BLaER1 treated with 17β-estradiol and CSF1 and Interleukin-3, amounts not matched to agents 10 nM and 100 nM (cell line): ENCODE measurements at regions not wholly inside any gene's neighbourhood (a gene's known extent, or its start where the extent isn't known, plus 50 kb on each side); places are given as distances from the start of the nearest gene placed in this dataset.
"Not testable (repeated sequence)": the region's sequence is repeated elsewhere in the genome, so short reads cannot be mapped to it uniquely, and the experiment has no call there.

ENCODE experiments used
- H3K27ac ChIP-seq, 11 experiments: shearing (Covaris generic); formaldehyde crosslinking; 2 replicates each; pipeline ENCODE4 v1.8.1; 2022
- H3K27me3 ChIP-seq, 11 experiments: shearing (Covaris generic); formaldehyde crosslinking; 2 replicates each; pipeline ENCODE4 v1.8.1; 2022
- H3K36me3 ChIP-seq, 11 experiments: shearing (Covaris generic); formaldehyde crosslinking; 2 replicates each; pipeline ENCODE4 v1.8.1; 2022
- H3K4me1 ChIP-seq, 10 experiments: shearing (Covaris generic); formaldehyde crosslinking; 2 replicates each; pipeline ENCODE4 v1.8.1; 2022
- H3K4me2 ChIP-seq, 11 experiments: shearing (Covaris generic); formaldehyde crosslinking; 2 replicates each; pipeline ENCODE4 v1.8.1; 2022
- H3K4me3 ChIP-seq, 10 experiments: shearing (Covaris generic); formaldehyde crosslinking; 2 replicates each; pipeline ENCODE4 v1.8.1; 2022
- H3K9ac ChIP-seq, 11 experiments: shearing (Covaris generic); formaldehyde crosslinking; 2 replicates each; pipeline ENCODE4 v1.8.1; 2022
- H3K9me3 ChIP-seq, 11 experiments: shearing (Covaris generic); formaldehyde crosslinking; replicated peaks in 1 of 11; 2 replicates each; pipeline ENCODE4 v1.8.1; 2022
- H4K20me1 ChIP-seq, 11 experiments: shearing (Covaris generic); formaldehyde crosslinking; 2 replicates each; pipeline ENCODE4 v1.8.1; 2022
- Cebpa-rat ChIP-seq, 11 experiments: shearing (Covaris generic); IDR thresholded peaks; 2 replicates each; pipeline ENCODE4 v1.8.1; 2022

- no peak for TF ChIP-seq Cebpa-rat (IDR thresholded peaks at IDR 0.05)
- H3K27ac ChIP-seq: no peak overlapping the region
- peaks cover 0 to 21% (median 2%) of the 10 kb centered on the region in 10 experiments; a peak in 7 of 20 replicates for H3K4me1 ChIP-seq
- no peaks in the 10 kb centered on the region for H3K36me3 ChIP-seq
- peaks cover 13 to 41% (median 22%) of the 10 kb centered on the region in 11 experiments; a peak in 19 of 22 replicates for H3K9me3 ChIP-seq
- 0 out of 22 replicates have a peak overlapping the region, but pooled peaks of 1 of the 11 experiments have one; percentile 69 for H3K4me2 ChIP-seq
- no peak overlapping the region for H3K4me3 ChIP-seq
- no peaks in the 10 kb centered on the region; a peak in 1 of 22 replicates for H4K20me1 ChIP-seq
- H3K9ac ChIP-seq: no peak overlapping the region
- H3K27me3 ChIP-seq: no peaks in the 10 kb centered on the region
Observed at GRCh38 chr9:113719919-113720318, 156.2 kb upstream of the ZNF618 start.

GRCh38 chr9:113720495-113720894 lies 155.6 kb upstream of the ZNF618 start:
- H3K4me2 ChIP-seq: peak overlapping the region in 4 of 11 experiments; percentile 3 to 69 (median 38); a peak in 6 of 22 replicates
- peaks cover 13 to 36% (median 21%) of the 10 kb centered on the region in 11 experiments; a peak in 19 of 22 replicates for H3K9me3 ChIP-seq
- no peak for TF ChIP-seq Cebpa-rat (IDR thresholded peaks at IDR 0.05)
- H3K4me1 ChIP-seq: peaks cover 0 to 21% (median 2%) of the 10 kb centered on the region in 10 experiments; a peak in 7 of 20 replicates
- H3K36me3 ChIP-seq: no peaks in the 10 kb centered on the region
- no peak overlapping the region for H3K4me3 ChIP-seq
- no peak overlapping the region for H3K27ac ChIP-seq
- no peak overlapping the region for H3K9ac ChIP-seq
- H4K20me1 ChIP-seq: no peaks in the 10 kb centered on the region
- no peaks in the 10 kb centered on the region for H3K27me3 ChIP-seq

DNA sequence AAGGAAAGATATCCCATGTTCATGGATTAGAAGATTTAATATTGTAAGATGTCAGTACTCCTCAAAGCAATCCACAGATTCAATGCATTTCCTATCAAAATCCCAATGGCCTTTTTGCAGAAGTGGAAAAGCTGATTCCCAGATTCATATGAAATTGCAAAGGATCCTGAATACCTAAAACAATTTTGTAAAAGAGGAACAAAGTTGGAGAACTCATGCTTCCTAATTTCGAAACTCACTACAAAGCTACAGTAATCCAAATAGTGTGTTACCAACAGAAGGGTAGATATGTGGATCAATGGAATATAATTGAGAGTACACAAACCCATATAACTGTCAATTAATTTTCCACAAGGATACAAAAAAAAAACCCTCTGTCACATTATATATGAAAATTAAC lies 154.3 kb upstream of the ZNF618 start:
- no peak overlapping the region for H3K27ac ChIP-seq
- H3K9me3 ChIP-seq: peaks cover 1 to 22% (median 8%) of the 10 kb centered on the region in 11 experiments; a peak in 14 of 22 replicates
- H4K20me1 ChIP-seq: no peaks in the 10 kb centered on the region
- no peak overlapping the region for H3K4me2 ChIP-seq
- no peaks in the 10 kb centered on the region for H3K27me3 ChIP-seq
- H3K4me1 ChIP-seq: peaks cover 0 to 21% (median 2%) of the 10 kb centered on the region in 10 experiments; a peak in 7 of 20 replicates
- H3K4me3 ChIP-seq: no peak overlapping the region
- H3K9ac ChIP-seq: no peak overlapping the region
- no peak for TF ChIP-seq Cebpa-rat (IDR thresholded peaks at IDR 0.05)
- H3K36me3 ChIP-seq: no peaks in the 10 kb centered on the region

GRCh38 chr9:113724202-113724601 lies 151.9 kb upstream of the ZNF618 start:
- H3K36me3 ChIP-seq: no peaks in the 10 kb centered on the region
- no peak overlapping the region for H3K4me2 ChIP-seq
- no peak overlapping the region for H3K4me3 ChIP-seq
- peaks cover 9 to 27% (median 18%) of the 10 kb centered on the region in 11 experiments for H3K9me3 ChIP-seq
- no peak for TF ChIP-seq Cebpa-rat (IDR thresholded peaks at IDR 0.05)
- H3K27ac ChIP-seq: no peak overlapping the region
- H4K20me1 ChIP-seq: no peaks in the 10 kb centered on the region
- H3K27me3 ChIP-seq: no peaks in the 10 kb centered on the region
- H3K9ac ChIP-seq: no peak overlapping the region
- peaks cover 0 to 21% (median 0%) of the 10 kb centered on the region in 10 experiments; a peak in 7 of 20 replicates for H3K4me1 ChIP-seq

GRCh38 chr9:113728989-113729388 lies 147.1 kb upstream of the ZNF618 start:
- no peak overlapping the region for H3K4me3 ChIP-seq
- H3K27me3 ChIP-seq: no peaks in the 10 kb centered on the region
- H3K9me3 ChIP-seq: peaks cover 39 to 56% (median 47%) of the 10 kb centered on the region in 11 experiments
- no peaks in the 10 kb centered on the region for H4K20me1 ChIP-seq
- H3K4me2 ChIP-seq: no peak overlapping the region
- H3K4me1 ChIP-seq: no peaks in the 10 kb centered on the region
- TF ChIP-seq Cebpa-rat (IDR thresholded peaks at IDR 0.05): no peak
- H3K9ac ChIP-seq: no peak overlapping the region
- H3K27ac ChIP-seq: no peak overlapping the region
- no peaks in the 10 kb centered on the region for H3K36me3 ChIP-seq

DNA sequence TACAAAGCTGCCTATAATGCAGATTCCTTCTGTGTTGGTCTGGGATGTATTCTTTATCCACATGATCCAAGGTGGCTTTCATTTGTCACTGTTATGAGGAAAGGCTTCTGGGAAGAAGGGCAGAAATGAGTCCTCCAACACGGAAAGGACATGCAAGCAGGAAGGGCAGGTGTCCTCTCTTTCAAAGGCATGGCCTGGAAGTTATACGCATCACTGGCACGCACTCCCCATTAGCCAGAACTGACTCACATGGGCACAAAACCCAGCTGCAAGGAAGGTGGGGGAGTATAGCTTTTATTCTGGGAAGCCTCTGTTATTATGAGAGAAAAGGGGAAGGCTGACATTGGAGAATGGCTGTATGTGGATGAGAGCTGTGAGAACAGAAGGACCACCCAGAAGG lies 141.3 kb upstream of the ZNF618 start:
- H3K36me3 ChIP-seq: no peaks in the 10 kb centered on the region
- no peak overlapping the region for H3K27ac ChIP-seq
- H3K4me2 ChIP-seq: peak overlapping the region in 8 of 11 experiments; percentile 4 to 47 (median 32); a peak in 5 of 22 replicates
- H3K9ac ChIP-seq: no peak overlapping the region
- no peaks in the 10 kb centered on the region for H3K27me3 ChIP-seq
- TF ChIP-seq Cebpa-rat (IDR thresholded peaks at IDR 0.05): no peak
- no peak overlapping the region for H3K4me3 ChIP-seq
- H3K9me3 ChIP-seq: peaks cover 30 to 49% (median 39%) of the 10 kb centered on the region in 11 experiments
- H3K4me1 ChIP-seq: peaks cover 4 to 17% (median 13%) of the 10 kb centered on the region in 10 experiments; a peak in 17 of 20 replicates
- no peaks in the 10 kb centered on the region for H4K20me1 ChIP-seq

DNA sequence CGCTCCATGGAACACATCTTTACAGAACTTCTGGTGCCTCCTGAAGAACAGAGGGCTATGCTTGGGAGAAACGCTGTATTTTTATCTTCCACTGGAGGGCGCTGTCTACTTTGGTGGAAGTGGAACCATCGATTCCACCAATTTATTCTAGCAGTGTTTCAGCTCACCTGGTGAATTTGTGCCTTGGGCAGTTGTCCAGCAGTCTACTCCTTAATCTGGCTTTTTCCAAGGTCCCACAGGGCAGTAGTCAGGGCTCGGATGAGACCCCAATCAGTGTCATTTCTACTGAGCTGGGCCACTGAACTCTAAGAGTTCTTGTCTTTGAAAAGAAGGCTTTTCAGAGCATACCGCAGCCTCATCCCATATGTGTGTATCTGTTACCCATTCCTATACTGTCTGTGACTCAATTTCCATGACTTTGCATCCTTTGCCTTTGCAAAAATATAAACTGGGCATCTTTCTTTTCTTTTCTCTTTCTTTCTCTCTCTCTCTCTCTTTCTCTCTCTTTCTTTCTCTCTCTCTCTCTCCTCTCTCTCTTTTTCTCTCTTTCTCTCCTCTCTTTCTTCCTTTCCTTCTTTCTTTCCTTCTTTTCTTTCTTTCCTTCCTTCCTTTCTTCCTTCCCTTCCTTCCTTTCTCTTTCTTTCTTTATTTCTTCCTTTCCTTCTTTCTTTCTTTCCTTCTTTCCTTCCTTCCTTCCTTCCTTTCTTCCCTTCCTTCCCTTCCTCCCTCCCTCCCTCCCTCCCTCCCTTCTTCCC lies 138.4 kb upstream of the ZNF618 start:
- TF ChIP-seq Cebpa-rat (IDR thresholded peaks at IDR 0.05): no peak
- H3K36me3 ChIP-seq: no peaks in the 10 kb centered on the region

DNA sequence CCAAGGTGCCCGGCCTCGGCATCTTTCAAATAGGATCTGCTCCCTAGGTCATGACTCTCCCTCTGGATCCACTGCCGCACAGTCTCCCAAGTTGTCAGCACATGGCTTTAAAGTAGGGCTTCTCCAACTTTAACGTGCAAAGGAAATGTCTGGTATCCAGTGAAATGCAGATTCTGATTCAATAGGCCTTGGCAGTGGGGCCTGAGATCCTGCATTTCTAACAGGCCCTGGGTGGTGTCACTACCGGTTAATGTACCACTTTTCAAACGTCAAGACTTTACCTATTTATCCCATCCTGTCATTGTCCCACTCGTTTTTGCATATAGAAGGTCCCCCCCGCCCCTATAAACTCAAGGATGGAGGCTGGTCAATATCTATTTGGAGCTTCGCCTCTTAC lies 137.6 kb upstream of the ZNF618 start:
- H3K9ac ChIP-seq: no peak overlapping the region
- TF ChIP-seq Cebpa-rat (IDR thresholded peaks at IDR 0.05): no peak

More for the DNA sequence above, 138.4 kb upstream of the ZNF618 start:
- H3K4me1 ChIP-seq: peaks cover 8 to 21% (median 18%) of the 10 kb centered on the region in 10 experiments; a peak in 19 of 20 replicates
- H3K4me2 ChIP-seq: no peak overlapping the region
- peaks cover 11 to 23% (median 17%) of the 10 kb centered on the region in 11 experiments; a peak in 21 of 22 replicates for H3K9me3 ChIP-seq
- H3K27ac ChIP-seq: no peak overlapping the region
- no peaks in the 10 kb centered on the region for H3K27me3 ChIP-seq
- no peak overlapping the region for H3K9ac ChIP-seq
- no peak overlapping the region for H3K4me3 ChIP-seq
- no peaks in the 10 kb centered on the region for H4K20me1 ChIP-seq

GRCh38 chr9:113738893-113739604 lies 137.1 kb upstream of the ZNF618 start:
- H3K9me3 ChIP-seq: peaks cover 2 to 10% (median 6%) of the 10 kb centered on the region in 11 experiments; a peak in 21 of 22 replicates
- no peak overlapping the region for H3K9ac ChIP-seq
- H3K27ac ChIP-seq: no peak overlapping the region
- H3K27me3 ChIP-seq: no peaks in the 10 kb centered on the region
- H3K4me3 ChIP-seq: no peak overlapping the region
- H3K4me2 ChIP-seq: no peak overlapping the region
- H3K36me3 ChIP-seq: no peaks in the 10 kb centered on the region
- no peak for TF ChIP-seq Cebpa-rat (IDR thresholded peaks at IDR 0.05)
- H4K20me1 ChIP-seq: no peaks in the 10 kb centered on the region
- H3K4me1 ChIP-seq: peaks cover 11 to 23% (median 21%) of the 10 kb centered on the region in 10 experiments; a peak in 19 of 20 replicates

More for the DNA sequence above, 137.6 kb upstream of the ZNF618 start:
- peaks cover 8 to 16% (median 11%) of the 10 kb centered on the region in 11 experiments; a peak in 21 of 22 replicates for H3K9me3 ChIP-seq
- H4K20me1 ChIP-seq: no peaks in the 10 kb centered on the region
- no peak overlapping the region for H3K27ac ChIP-seq
- H3K4me3 ChIP-seq: no peak overlapping the region
- peaks cover 11 to 23% (median 21%) of the 10 kb centered on the region in 10 experiments; a peak in 19 of 20 replicates for H3K4me1 ChIP-seq
- no peak overlapping the region for H3K4me2 ChIP-seq
- no peaks in the 10 kb centered on the region for H3K36me3 ChIP-seq
- no peaks in the 10 kb centered on the region for H3K27me3 ChIP-seq

DNA sequence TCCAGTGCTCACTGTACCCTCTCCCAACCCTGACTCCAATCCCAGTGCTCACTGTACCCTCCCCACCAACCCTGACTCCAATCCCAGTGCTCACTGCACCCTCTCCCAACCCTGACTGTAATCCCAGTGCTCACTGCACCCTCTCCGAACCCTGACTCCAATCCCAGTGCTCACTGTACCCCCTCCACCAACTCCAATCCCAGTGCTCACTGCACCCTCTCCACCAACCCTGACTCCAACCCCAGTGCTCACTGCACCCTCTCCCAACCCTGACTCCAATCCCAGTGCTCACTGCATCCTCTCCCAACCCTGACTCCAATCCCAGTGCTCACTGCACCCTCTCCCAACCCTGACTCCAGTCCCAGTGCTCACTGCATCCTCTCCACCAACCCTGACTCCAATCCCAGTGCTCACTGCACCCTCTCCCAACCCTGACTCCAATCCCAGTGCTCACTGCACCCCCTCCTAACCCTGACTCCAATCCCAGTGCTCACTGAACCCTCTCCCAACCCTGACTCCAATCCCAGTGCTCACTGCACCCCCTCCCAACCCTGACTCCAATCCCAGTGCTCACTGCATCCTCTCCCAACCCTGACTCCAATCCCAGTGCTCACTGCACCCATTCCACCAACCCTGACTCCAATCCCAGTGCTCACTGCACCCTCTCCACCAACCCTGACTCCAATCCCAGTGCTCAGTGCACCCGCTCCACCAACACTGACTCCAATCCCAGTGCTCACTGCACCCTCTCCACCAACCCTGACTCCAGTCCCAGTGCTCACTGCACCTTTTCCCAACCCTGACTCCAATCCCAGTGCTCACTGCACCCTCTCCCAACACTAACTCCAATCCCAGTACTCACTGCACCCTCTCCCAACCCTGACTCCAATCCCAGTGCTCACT lies 136.3 kb upstream of the ZNF618 start:
- H3K9me3 ChIP-seq, H3K27ac ChIP-seq, H4K20me1 ChIP-seq, H3K4me2 ChIP-seq, H3K36me3 ChIP-seq, H3K9ac ChIP-seq, H3K27me3 ChIP-seq, H3K4me3 ChIP-seq: not testable (repeated sequence)
- peaks cover 11 to 23% (median 21%) of the 10 kb centered on the region in 10 experiments; a peak in 19 of 20 replicates for H3K4me1 ChIP-seq

GRCh38 chr9:113740508-113741500 lies 135.3 kb upstream of the ZNF618 start:
- not testable (repeated sequence) for H3K4me3 ChIP-seq, H3K27ac ChIP-seq, H3K4me2 ChIP-seq, H4K20me1 ChIP-seq, H3K9me3 ChIP-seq, H3K27me3 ChIP-seq, H3K9ac ChIP-seq, H3K36me3 ChIP-seq
- peaks cover 7 to 14% (median 12%) of the 10 kb centered on the region in 10 experiments; a peak in 19 of 20 replicates for H3K4me1 ChIP-seq
